Endodermal cell (in vitro differentiated cells): ENCODE measurements at regions not wholly inside any gene's neighbourhood (a gene's known extent, or its start where the extent isn't known, plus 50 kb on each side); places are given as distances from the start of the nearest gene placed in this dataset.

ENCODE experiments used
- DNase-seq: peaks from one replicate; pipeline ENCODE4 v3.0.0-alpha.2; 2017
- H3K27ac ChIP-seq: 2 replicates; pipeline ENCODE4 v1.5.1; 2013; ENCODE audit warnings: mild to moderate bottlenecking, low read depth, low read length, moderate library complexity
- H3K27me3 ChIP-seq: 2 replicates; pipeline ENCODE4 v1.6.1; 2013; ENCODE audit warnings: mild to moderate bottlenecking, low read length, moderate library complexity; ENCODE audit not compliant: insufficient read depth, control insufficient read depth, poor library complexity, severe bottlenecking
- H3K36me3 ChIP-seq: 2 replicates; pipeline ENCODE4 v1.7.0; 2013; ENCODE audit warnings: mild to moderate bottlenecking, low read length, moderate library complexity; ENCODE audit not compliant: control insufficient read depth, insufficient read depth
- H3K4me1 ChIP-seq: one replicate; pipeline ENCODE4 v1.7.0; 2013; ENCODE audit warnings: low read length; ENCODE audit not compliant: control insufficient read depth, insufficient read depth
- H3K4me3 ChIP-seq: 2 replicates; pipeline ENCODE4 v1.5.1; 2013; ENCODE audit warnings: mild to moderate bottlenecking, low read length, moderate library complexity
- H3K9ac ChIP-seq: 2 replicates; pipeline ENCODE4 v1.6.1; 2013; ENCODE audit warnings: mild to moderate bottlenecking, low read length, moderate library complexity; ENCODE audit not compliant: poor library complexity, severe bottlenecking; ENCODE audit errors: extremely low read depth
- H3K9me3 ChIP-seq: 2 replicates; pipeline ENCODE4 v1.6.1; 2013; ENCODE audit warnings: mild to moderate bottlenecking, low read length, moderate library complexity; ENCODE audit not compliant: control insufficient read depth
- H3K27ac Mint-ChIP-seq: 2 replicates; pipeline ENCODE4 v1.8.0; 2020; ENCODE audit warnings: mixed read lengths
- H3K27me3 Mint-ChIP-seq: 2 replicates; pipeline ENCODE4 v1.8.0; 2021; ENCODE audit warnings: mild to moderate bottlenecking, mixed read lengths; ENCODE audit not compliant: insufficient read depth
- H3K36me3 Mint-ChIP-seq: 2 replicates; pipeline ENCODE4 v1.8.0; 2020; ENCODE audit warnings: low read depth, mixed read lengths
- H3K4me1 Mint-ChIP-seq: 2 replicates; pipeline ENCODE4 v1.8.0; 2020; ENCODE audit warnings: mixed read lengths
- H3K4me3 Mint-ChIP-seq: 2 replicates; pipeline ENCODE4 v1.8.0; 2020; ENCODE audit warnings: mild to moderate bottlenecking, moderate library complexity, mixed read lengths
- H3K9me3 Mint-ChIP-seq: 2 replicates; pipeline ENCODE4 v1.8.0; 2020; ENCODE audit warnings: mild to moderate bottlenecking, mixed read lengths
- WGBS, 2 experiments: methylation state at CpG; one replicate each; pipeline versions ENCODE4 v1.1.5 to v1.1.7; 2013; ENCODE audit warnings: missing lambda C conversion rate in 2 of 2, mixed read lengths in 1 of 2; ENCODE audit not compliant: insufficient coverage in 1 of 2, insufficient read length in 1 of 2; 5-methylcytosine and 5-hydroxymethylcytosine counted together
- TF ChIP-seq, protein P1 (sequence below): fragments of 200-600 bp; sonication (generic); conservative IDR thresholded peaks from 2 replicates; pipeline ENCODE4 v1.5.0; 2021; ENCODE audit warnings: antibody characterized with exemption, mild to moderate bottlenecking

DNA sequence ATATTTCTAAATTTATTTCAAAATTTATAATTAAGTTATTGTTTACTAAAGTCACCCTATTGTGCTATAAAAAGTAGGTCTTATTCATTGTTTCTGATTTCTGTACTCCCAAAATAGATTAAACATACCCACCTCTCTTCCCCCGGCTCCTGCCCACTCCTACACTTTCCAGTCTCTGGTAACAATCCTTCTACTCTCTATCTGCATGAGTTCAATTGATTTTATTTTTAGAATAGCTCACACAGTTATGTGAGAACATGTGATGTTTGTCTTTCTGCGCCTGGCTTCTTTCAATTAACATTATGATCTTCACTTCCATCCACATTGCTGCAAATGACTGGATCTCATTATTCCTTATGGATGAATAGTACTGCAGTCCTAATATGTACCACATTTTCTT is 269.3 kb downstream of the ACTRT1 start:
- Histone ChIP-seq H3K36me3 (no peaks in the 10 kb centered on the region), H3K9me3 (no peaks in the 10 kb centered on the region), H3K4me3 (no peak overlapping the region), H3K27me3 (no peaks in the 10 kb centered on the region), H3K9ac (no peak overlapping the region), H3K4me1 (no peaks in the 10 kb centered on the region), H3K27ac (no peak overlapping the region)
- Mint-ChIP-seq H3K27me3 (no peaks in the 10 kb centered on the region), H3K4me1 (no peaks in the 10 kb centered on the region), H3K9me3 (peaks cover 75% of the 10 kb centered on the region), H3K27ac (no peak overlapping the region), H3K36me3 (no peaks in the 10 kb centered on the region), H3K4me3 (no peak overlapping the region)
- DNase-seq = no peak
- TF ChIP-seq, protein P1, sequence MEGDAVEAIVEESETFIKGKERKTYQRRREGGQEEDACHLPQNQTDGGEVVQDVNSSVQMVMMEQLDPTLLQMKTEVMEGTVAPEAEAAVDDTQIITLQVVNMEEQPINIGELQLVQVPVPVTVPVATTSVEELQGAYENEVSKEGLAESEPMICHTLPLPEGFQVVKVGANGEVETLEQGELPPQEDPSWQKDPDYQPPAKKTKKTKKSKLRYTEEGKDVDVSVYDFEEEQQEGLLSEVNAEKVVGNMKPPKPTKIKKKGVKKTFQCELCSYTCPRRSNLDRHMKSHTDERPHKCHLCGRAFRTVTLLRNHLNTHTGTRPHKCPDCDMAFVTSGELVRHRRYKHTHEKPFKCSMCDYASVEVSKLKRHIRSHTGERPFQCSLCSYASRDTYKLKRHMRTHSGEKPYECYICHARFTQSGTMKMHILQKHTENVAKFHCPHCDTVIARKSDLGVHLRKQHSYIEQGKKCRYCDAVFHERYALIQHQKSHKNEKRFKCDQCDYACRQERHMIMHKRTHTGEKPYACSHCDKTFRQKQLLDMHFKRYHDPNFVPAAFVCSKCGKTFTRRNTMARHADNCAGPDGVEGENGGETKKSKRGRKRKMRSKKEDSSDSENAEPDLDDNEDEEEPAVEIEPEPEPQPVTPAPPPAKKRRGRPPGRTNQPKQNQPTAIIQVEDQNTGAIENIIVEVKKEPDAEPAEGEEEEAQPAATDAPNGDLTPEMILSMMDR = no peak
- no CpG with 5 or more reads among the region's 2 CpGs for WGBS, 2 experiments

DNA sequence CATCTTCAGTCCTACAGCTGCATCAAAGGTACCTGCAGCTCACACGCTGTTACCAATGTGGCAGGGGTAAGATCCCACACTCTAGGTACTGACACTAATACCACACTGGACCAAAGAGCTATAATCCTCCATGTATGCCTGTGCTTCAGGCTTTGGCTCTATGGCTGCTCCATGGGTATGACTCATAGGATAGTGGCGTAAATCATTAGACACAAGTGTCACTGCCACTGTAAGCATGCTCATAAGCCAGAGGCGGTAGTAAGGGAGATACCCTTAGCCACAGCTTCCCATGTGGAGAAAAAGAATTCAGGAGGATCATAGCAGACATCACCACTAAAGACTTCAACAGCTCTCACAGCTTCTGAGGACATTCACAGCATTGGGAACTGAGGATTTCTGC is 287.5 kb downstream of the ACTRT1 start:
- no peaks in the 10 kb centered on the region for H3K36me3 Mint-ChIP-seq
- Histone ChIP-seq H3K9ac (no peak overlapping the region), H3K27me3 (no peaks in the 10 kb centered on the region), H3K4me1 (no peaks in the 10 kb centered on the region), H3K9me3 (no peaks in the 10 kb centered on the region), H3K4me3 (no peak overlapping the region), H3K36me3 (no peaks in the 10 kb centered on the region), H3K27ac (no peak overlapping the region)
- no peak for DNase-seq
- H3K9me3 Mint-ChIP-seq = peaks cover 20% of the 10 kb centered on the region
- H3K4me3 Mint-ChIP-seq = no peak overlapping the region
- H3K27ac Mint-ChIP-seq = no peak overlapping the region
- WGBS, 2 experiments = 80 to 98% methylated on average over 1 to 3 of the region's 3 CpGs
- H3K4me1 Mint-ChIP-seq = no peaks in the 10 kb centered on the region
- H3K27me3 Mint-ChIP-seq = no peaks in the 10 kb centered on the region
- TF ChIP-seq, protein P1 = no peak

DNA sequence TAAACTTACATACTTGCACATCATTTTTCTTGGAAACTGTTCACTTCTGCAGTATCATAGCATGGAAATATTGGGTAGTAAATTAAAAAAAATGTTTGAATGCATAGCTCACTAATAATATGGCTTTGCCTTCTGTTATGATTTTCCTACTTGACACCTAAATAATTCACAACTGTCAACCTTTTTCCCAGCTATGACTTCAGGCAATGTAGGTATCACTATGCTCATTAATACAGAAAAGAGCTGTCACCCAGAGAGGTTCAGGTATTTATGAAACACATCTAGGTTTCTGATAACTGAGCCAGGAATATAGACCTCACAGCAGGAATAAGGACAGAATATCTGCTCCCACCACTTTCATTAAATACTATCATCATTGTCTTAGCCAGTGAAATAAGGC is 289.5 kb downstream of the ACTRT1 start:
- TF ChIP-seq, protein P1 = no peak

More for the DNA sequence above, 289.5 kb downstream of the ACTRT1 start:
- H3K27ac ChIP-seq = no peak overlapping the region
- Mint-ChIP-seq H3K27ac (no peak overlapping the region), H3K4me3 (no peak overlapping the region), H3K9me3 (peaks cover 10% of the 10 kb centered on the region), H3K36me3 (no peaks in the 10 kb centered on the region), H3K4me1 (no peaks in the 10 kb centered on the region), H3K27me3 (no peaks in the 10 kb centered on the region)
- H3K27me3 ChIP-seq = no peaks in the 10 kb centered on the region
- no peak overlapping the region for H3K4me3 ChIP-seq
- no peak for DNase-seq
- no peaks in the 10 kb centered on the region for H3K9me3 ChIP-seq
- H3K4me1 ChIP-seq = no peaks in the 10 kb centered on the region
- no peak overlapping the region for H3K9ac ChIP-seq
- H3K36me3 ChIP-seq = no peaks in the 10 kb centered on the region
